Right cardiac atrium (tissue), 5 donors: ENCODE measurements at regions not wholly inside any gene's neighbourhood (a gene's known extent, or its start where the extent isn't known, plus 50 kb on each side); places are given as distances from the start of the nearest gene placed in this dataset.
A peak's percentile ranks its signal among the peaks of the same experiment; 100 is the strongest.

ENCODE experiments used
- ATAC-seq, 2 donors: fragments of 200-7000 bp; cut with Tn5 transposase; one replicate each; pipeline versions ENCODE4 v1.8.0 to v1.9.1; 2020; ENCODE audit warnings: moderate library complexity in 2 of 2, mild to moderate bottlenecking in 1 of 2
- DNase-seq, 3 donors: peaks; one replicate each; pipeline ENCODE4 v3.0.0-alpha.2; 2020
- H3K27ac ChIP-seq: one replicate; pipeline ENCODE4 v1.5.1; 2013; ENCODE audit warnings: mild to moderate bottlenecking, low read length, control low read depth, moderate library complexity
- H3K27me3 ChIP-seq: one replicate; pipeline ENCODE4 v1.6.1; 2013; ENCODE audit not compliant: control insufficient read depth, insufficient read depth
- H3K4me1 ChIP-seq: one replicate; pipeline ENCODE4 v1.6.1; 2013; ENCODE audit warnings: low read length; ENCODE audit not compliant: control insufficient read depth, insufficient read depth
- H3K4me3 ChIP-seq: one replicate; pipeline ENCODE4 v1.5.1; 2013; ENCODE audit warnings: low read length, control low read depth
- H3K9me3 ChIP-seq: one replicate; pipeline ENCODE4 v1.6.1; 2013; ENCODE audit warnings: low read length; ENCODE audit not compliant: control insufficient read depth
- WGBS: extraction: QIAGEN DNeasy Blood & Tissue Kit; methylation state at CpG from one replicate; pipeline ENCODE4 v1.1.7; 2013; 5-methylcytosine and 5-hydroxymethylcytosine counted together
- intact Hi-C, 4 donors: fragments of 100-400 bp; cut with DNase I; formaldehyde crosslinking; loops; one replicate each; pipeline versions ENCODE4 v1.11.0 to v1.14.0; 2022 to 2023
- donor health status: healthy with polysubstance abuse.
- donor health status: DM: no; HTN: yes; CAD: no.
- donor health status: DM: no; HTN: no; CAD: no.
- donor health status: DM: no; HTN: yes; CAD: no; lungs with severe emphysema.
- donor health status: DM: yes; HTN: yes; CAD: no.

GRCh38 chr2:48107326-48107925 lies 201.1 kb upstream of the FBXO11 start:
- H3K27me3 ChIP-seq = no peaks in the 10 kb centered on the region
- no peak overlapping the region for H3K4me3 ChIP-seq
- H3K27ac ChIP-seq = peak overlapping the region; percentile 4
- no peak for DNase-seq
- ATAC-seq = no peak
- intact Hi-C loops = loop anchor here (2.0 to 10.0 kb wide), 8 partner anchors 200 to 663 kb away; partner anchors contain the start of genes FBXO11 (in 2 of the 4) and MSH6 (in 1 of the 4)
- peaks cover 7% of the 10 kb centered on the region for H3K4me1 ChIP-seq
- no peaks in the 10 kb centered on the region for H3K9me3 ChIP-seq
- WGBS = 55% methylated on average over 9 of the region's 9 CpGs

GRCh38 chr2:48108455-48108854 lies 202.2 kb upstream of the FBXO11 start:
- Histone ChIP-seq H3K4me1 (peaks cover 7% of the 10 kb centered on the region), H3K4me3 (no peak overlapping the region), H3K27ac (no peak overlapping the region), H3K9me3 (no peaks in the 10 kb centered on the region), H3K27me3 (no peaks in the 10 kb centered on the region)
- WGBS = 91% methylated on average over 1 of the region's 1 CpG
- intact Hi-C loops = loop anchor here (5.0 to 10.0 kb wide), 6 partner anchors 201 to 664 kb away; partner anchors contain the start of genes FBXO11 (in 1 of the 4) and MSH6 (in 1 of the 4)
- DNase-seq (no peak), ATAC-seq (no peak)

- 84% methylated on average over 4 of the region's 4 CpGs for WGBS
- H3K9me3 ChIP-seq = no peaks in the 10 kb centered on the region
- DNase-seq (no peak), ATAC-seq (no peak)
- peaks cover 8% of the 10 kb centered on the region for H3K4me1 ChIP-seq
- H3K4me3 ChIP-seq = no peak overlapping the region
- no peak overlapping the region for H3K27ac ChIP-seq
- no peaks in the 10 kb centered on the region for H3K27me3 ChIP-seq
- intact Hi-C loops = loop anchor here (5.0 to 10.0 kb wide), 6 partner anchors 202 to 665 kb away; partner anchors contain the start of genes FBXO11 (in 1 of the 4) and MSH6 (in 1 of the 4)
Observed at GRCh38 chr2:48109491-48110204, 203.3 kb upstream of the FBXO11 start.

- WGBS = 67% methylated on average over 4 of the region's 4 CpGs
- Histone ChIP-seq H3K27me3 (no peaks in the 10 kb centered on the region), H3K4me3 (no peak overlapping the region), H3K9me3 (no peaks in the 10 kb centered on the region), H3K27ac (no peak overlapping the region), H3K4me1 (peaks cover 9% of the 10 kb centered on the region)
- DNase-seq (no peak), ATAC-seq (no peak)
- intact Hi-C loops = no loop called here
Observed at GRCh38 chr2:48110492-48110891, 204.0 kb upstream of the FOXN2 start.

GRCh38 chr2:48112911-48113680 lies 201.4 kb upstream of the FOXN2 start:
- Histone ChIP-seq H3K27ac (peak overlapping the region; percentile 6), H3K27me3 (no peaks in the 10 kb centered on the region), H3K4me1 (peaks cover 2% of the 10 kb centered on the region), H3K9me3 (no peaks in the 10 kb centered on the region), H3K4me3 (no peak overlapping the region)
- ATAC-seq (no peak), DNase-seq (no peak)
- intact Hi-C loops = no loop called here
- 78% methylated on average over 5 of the region's 5 CpGs for WGBS

- intact Hi-C loops = no loop called here
- DNase-seq = no peak
- Histone ChIP-seq H3K4me1 (peaks cover 2% of the 10 kb centered on the region), H3K9me3 (no peaks in the 10 kb centered on the region), H3K4me3 (no peak overlapping the region), H3K27ac (peak overlapping the region; percentile 6), H3K27me3 (no peaks in the 10 kb centered on the region)
- ATAC-seq = no peak
- WGBS = 60% methylated on average over 1 of the region's 1 CpG
Observed at GRCh38 chr2:48113767-48114166, 200.7 kb upstream of the FOXN2 start.

- H3K4me3 ChIP-seq = no peak overlapping the region
- ATAC-seq = no peak
- no peaks in the 10 kb centered on the region for H3K27me3 ChIP-seq
- H3K4me1 ChIP-seq = peaks cover 2% of the 10 kb centered on the region
- H3K27ac ChIP-seq = no peak overlapping the region
- DNase-seq = peak in 1 of 3 donors; percentile 35
- 54% methylated on average over 2 of the region's 2 CpGs for WGBS
- intact Hi-C loops = no loop called here
- no peaks in the 10 kb centered on the region for H3K9me3 ChIP-seq
Observed at GRCh38 chr2:48114256-48114655, 200.2 kb upstream of the FOXN2 start.

GRCh38 chr2:48116497-48116896 lies 198.0 kb upstream of the FOXN2 start:
- DNase-seq (no peak), ATAC-seq (no peak)
- intact Hi-C loops = no loop called here

GRCh38 chr2:48118895-48119294 lies 195.6 kb upstream of the FOXN2 start:
- intact Hi-C loops = no loop called here
- 82% methylated on average over 6 of the region's 6 CpGs for WGBS
- ATAC-seq = no peak
- DNase-seq = no peak
- Histone ChIP-seq H3K4me1 (peaks cover 2% of the 10 kb centered on the region), H3K27ac (no peak overlapping the region), H3K4me3 (no peak overlapping the region), H3K9me3 (no peaks in the 10 kb centered on the region), H3K27me3 (no peaks in the 10 kb centered on the region)

More at GRCh38 chr2:48116497-48116896, 198.0 kb upstream of the FOXN2 start:
- no peaks in the 10 kb centered on the region for H3K27me3 ChIP-seq
- no peaks in the 10 kb centered on the region for H3K9me3 ChIP-seq
- H3K4me3 ChIP-seq = no peak overlapping the region
- H3K27ac ChIP-seq = no peak overlapping the region
- peaks cover 2% of the 10 kb centered on the region for H3K4me1 ChIP-seq

- Histone ChIP-seq H3K4me1 (no peaks in the 10 kb centered on the region), H3K9me3 (no peaks in the 10 kb centered on the region), H3K4me3 (no peak overlapping the region), H3K27ac (no peak overlapping the region), H3K27me3 (no peaks in the 10 kb centered on the region)
- DNase-seq = no peak
- intact Hi-C loops = no loop called here
- WGBS = 72% methylated on average over 3 of the region's 3 CpGs
- ATAC-seq = no peak
Observed at GRCh38 chr2:48120112-48120511, 194.4 kb upstream of the FOXN2 start.

- no peaks in the 10 kb centered on the region for H3K9me3 ChIP-seq
- H3K4me3 ChIP-seq = no peak overlapping the region
- 82% methylated on average over 1 of the region's 1 CpG for WGBS
- intact Hi-C loops = no loop called here
- no peaks in the 10 kb centered on the region for H3K4me1 ChIP-seq
- ATAC-seq = no peak
- no peak overlapping the region for H3K27ac ChIP-seq
- H3K27me3 ChIP-seq = no peaks in the 10 kb centered on the region
- DNase-seq = no peak
Observed at GRCh38 chr2:48120759-48121242, 193.7 kb upstream of the FOXN2 start.
